HEK293T (cell line): ENCODE measurements at regions not wholly inside any gene's neighbourhood (a gene's known extent, or its start where the extent isn't known, plus 50 kb on each side); places are given as distances from the start of the nearest gene placed in this dataset.

Experiments used
- CTBP1 ChIP-seq: fragments of 450-650 bp; IDR thresholded peaks from 2 replicates; pipeline ENCODE4 v1.6.1; 2016; ENCODE audit warnings: borderline replicate concordance
- ELF4 ChIP-seq: fragments of 450-650 bp; IDR thresholded peaks from 2 replicates; pipeline ENCODE4 v1.6.1; 2017; ENCODE audit warnings: antibody characterized with exemption
- FOXM1 ChIP-seq: fragments of 450-650 bp; IDR thresholded peaks from 2 replicates; pipeline ENCODE4 v1.6.1; 2017; ENCODE audit warnings: mild to moderate bottlenecking, borderline replicate concordance
- HDGF ChIP-seq: fragments of 450-650 bp; IDR thresholded peaks from 2 replicates; pipeline ENCODE4 v1.6.1; 2017; ENCODE audit warnings: antibody characterized with exemption, borderline replicate concordance
- NFRKB ChIP-seq: fragments of 450-650 bp; IDR thresholded peaks from 2 replicates; pipeline ENCODE4 v1.6.1; 2016; ENCODE audit warnings: mild to moderate bottlenecking, moderate library complexity
- SP1 ChIP-seq: fragments of 450-650 bp; IDR thresholded peaks from 2 replicates; pipeline ENCODE4 v1.6.1; 2017

GRCh38 chr2:83567551-83567950, 891.5 kb downstream of the SUCLG1 start:
- TF ChIP-seq FOXM1: no peak
- TF ChIP-seq NFRKB: no peak
- no peak for TF ChIP-seq SP1
- TF ChIP-seq ELF4: no peak
- no peak for TF ChIP-seq HDGF
- no peak for TF ChIP-seq CTBP1
